HFFc6 (cell line): ENCODE measurements at regions not wholly inside any gene's neighbourhood (a gene's known extent, or its start where the extent isn't known, plus 50 kb on each side); places are given as distances from the start of the nearest gene placed in this dataset.

Source experiments
- DNase-seq: peaks from one replicate; pipeline ENCODE4 v3.0.0-alpha.2; 2018
- H3K27ac Mint-ChIP-seq: 2 replicates; pipeline ENCODE4 v1.8.0; 2020; ENCODE audit warnings: mild to moderate bottlenecking, mixed read lengths
- H3K27me3 Mint-ChIP-seq: 2 replicates; pipeline ENCODE4 v1.8.0; 2021; ENCODE audit warnings: mild to moderate bottlenecking, moderate library complexity, mixed read lengths; ENCODE audit not compliant: insufficient read depth
- H3K36me3 Mint-ChIP-seq: 2 replicates; pipeline ENCODE4 v1.8.0; 2021; ENCODE audit warnings: low read depth, mixed read lengths
- H3K4me1 Mint-ChIP-seq: 2 replicates; pipeline ENCODE4 v1.8.0; 2020; ENCODE audit warnings: low read depth, mixed read lengths
- H3K4me3 Mint-ChIP-seq: 2 replicates; pipeline ENCODE4 v1.8.0; 2020; ENCODE audit warnings: mild to moderate bottlenecking, moderate library complexity, mixed read lengths
- H3K9me3 Mint-ChIP-seq: 2 replicates; pipeline ENCODE4 v1.8.0; 2020; ENCODE audit warnings: mild to moderate bottlenecking, mixed read lengths
- CTCF ChIP-seq: fragments of 200-600 bp; sonication (generic); IDR thresholded peaks from 2 replicates; pipeline ENCODE4 v1.5.0; 2021; ENCODE audit warnings: antibody characterized with exemption, mild to moderate bottlenecking

DNA sequence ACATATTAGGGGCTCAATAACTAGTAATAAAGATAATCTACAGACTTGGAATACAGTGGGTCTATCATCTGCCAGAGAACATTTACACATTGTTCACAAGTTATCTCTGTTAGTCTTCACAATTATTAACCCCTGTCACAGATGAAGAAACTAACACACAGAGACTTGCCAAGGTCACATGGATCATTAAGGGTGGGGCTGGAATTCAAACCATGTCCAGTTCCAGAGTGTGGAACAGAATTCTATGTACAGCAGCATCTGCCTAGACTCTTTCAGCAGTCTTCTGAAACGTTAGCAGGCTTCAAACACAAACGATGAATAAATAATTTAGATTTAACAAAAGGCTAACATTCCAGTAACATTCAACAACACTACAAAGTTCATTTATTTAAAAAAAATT, 673.9 kb upstream of the NR2F2 start:
- H3K36me3 Mint-ChIP-seq, result no peaks in the 10 kb centered on the region; the same call in 1 of the 2 replicates

DNA sequence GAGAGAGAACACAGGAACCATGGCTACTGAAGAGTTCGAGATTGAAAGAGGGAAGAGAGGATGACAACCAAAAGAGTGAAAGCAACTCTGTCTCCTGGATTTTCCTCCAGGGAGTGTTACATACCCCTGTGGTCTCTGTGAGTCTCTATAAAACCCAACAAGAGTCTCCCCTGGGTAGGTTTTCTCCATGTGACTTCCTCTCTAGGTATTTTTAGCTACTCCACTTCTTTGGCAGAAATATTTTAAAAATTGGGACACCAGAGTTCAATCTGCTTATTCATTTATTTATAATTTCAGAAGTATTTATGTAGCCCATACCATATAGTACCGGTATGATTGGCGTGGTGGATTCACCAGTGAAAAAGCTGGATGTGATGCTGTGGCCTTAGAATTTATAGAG, 671.7 kb upstream of the NR2F2 start:
- Mint-ChIP-seq H3K27me3 (peaks cover 2% of the 10 kb centered on the region; the same call in 1 of the 2 replicates), H3K9me3 (no peaks in the 10 kb centered on the region), H3K27ac (no peak overlapping the region), H3K4me3 (no peak overlapping the region), H3K36me3 (no peaks in the 10 kb centered on the region; the same call in 1 of the 2 replicates), H3K4me1 (peaks cover 28% of the 10 kb centered on the region)
- DNase-seq, result no peak
- no peak for TF ChIP-seq CTCF

More for the DNA sequence above, 673.9 kb upstream of the NR2F2 start:
- DNase-seq, result no peak
- H3K4me3 Mint-ChIP-seq, result no peak overlapping the region
- no peak for TF ChIP-seq CTCF
- peaks cover 30% of the 10 kb centered on the region; the same call in 1 of the 2 replicates for H3K4me1 Mint-ChIP-seq
- H3K27me3 Mint-ChIP-seq, result peaks cover 2% of the 10 kb centered on the region; the same call in 1 of the 2 replicates
- H3K27ac Mint-ChIP-seq, result no peak overlapping the region
- H3K9me3 Mint-ChIP-seq, result no peaks in the 10 kb centered on the region

DNA sequence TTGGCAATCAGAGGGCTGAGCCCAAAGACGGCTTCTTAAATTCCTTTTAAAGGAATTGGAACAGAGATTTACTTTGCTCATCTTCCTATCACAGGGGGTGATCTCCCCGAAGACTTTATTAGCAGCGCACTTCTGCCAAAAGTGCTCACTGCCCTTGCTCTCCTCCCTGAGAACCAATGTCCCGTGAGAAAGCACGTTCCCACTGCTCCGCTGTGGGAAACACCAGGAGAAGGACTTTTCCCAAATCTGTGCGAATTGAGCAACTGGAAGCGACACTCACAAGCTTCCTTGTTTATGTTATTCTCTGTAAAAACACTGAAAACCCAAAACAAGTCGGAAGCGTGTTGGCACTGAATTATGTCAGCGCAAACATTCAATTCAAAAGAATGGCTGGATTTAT, 670.8 kb upstream of the NR2F2 start:
- H3K4me1 Mint-ChIP-seq, result peaks cover 32% of the 10 kb centered on the region
- TF ChIP-seq CTCF, result no peak
- no peaks in the 10 kb centered on the region for H3K9me3 Mint-ChIP-seq
- H3K4me3 Mint-ChIP-seq, result no peak overlapping the region
- H3K27me3 Mint-ChIP-seq, result peaks cover 2% of the 10 kb centered on the region; the same call in 1 of the 2 replicates
- no peak for DNase-seq
- no peak overlapping the region for H3K27ac Mint-ChIP-seq
- H3K36me3 Mint-ChIP-seq, result no peaks in the 10 kb centered on the region; the same call in 1 of the 2 replicates

DNA sequence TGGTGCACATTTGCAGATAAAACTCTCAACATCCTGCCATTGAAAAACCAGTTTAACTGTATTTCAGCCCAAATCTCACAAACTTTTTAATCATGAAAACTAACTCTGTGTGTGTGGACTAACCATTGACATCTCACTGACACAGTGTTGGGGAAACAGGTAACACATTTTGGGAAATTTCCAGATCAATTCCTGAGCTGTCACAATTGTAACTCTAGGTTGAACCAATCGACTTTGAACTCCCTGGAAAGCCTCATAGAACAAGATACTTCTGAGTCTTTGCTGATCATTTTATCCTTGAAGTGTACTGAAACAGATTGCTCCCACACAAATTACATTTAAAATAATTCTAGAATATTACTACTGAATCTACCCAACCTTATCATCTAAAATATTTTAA, 667.9 kb upstream of the NR2F2 start:
- Mint-ChIP-seq H3K27me3 (peaks cover 2% of the 10 kb centered on the region; the same call in 1 of the 2 replicates), H3K27ac (no peak overlapping the region), H3K36me3 (no peaks in the 10 kb centered on the region; the same call in 1 of the 2 replicates), H3K4me1 (peaks cover 35% of the 10 kb centered on the region), H3K4me3 (no peak overlapping the region), H3K9me3 (no peaks in the 10 kb centered on the region)
- DNase-seq, result no peak
- TF ChIP-seq CTCF, result no peak

DNA sequence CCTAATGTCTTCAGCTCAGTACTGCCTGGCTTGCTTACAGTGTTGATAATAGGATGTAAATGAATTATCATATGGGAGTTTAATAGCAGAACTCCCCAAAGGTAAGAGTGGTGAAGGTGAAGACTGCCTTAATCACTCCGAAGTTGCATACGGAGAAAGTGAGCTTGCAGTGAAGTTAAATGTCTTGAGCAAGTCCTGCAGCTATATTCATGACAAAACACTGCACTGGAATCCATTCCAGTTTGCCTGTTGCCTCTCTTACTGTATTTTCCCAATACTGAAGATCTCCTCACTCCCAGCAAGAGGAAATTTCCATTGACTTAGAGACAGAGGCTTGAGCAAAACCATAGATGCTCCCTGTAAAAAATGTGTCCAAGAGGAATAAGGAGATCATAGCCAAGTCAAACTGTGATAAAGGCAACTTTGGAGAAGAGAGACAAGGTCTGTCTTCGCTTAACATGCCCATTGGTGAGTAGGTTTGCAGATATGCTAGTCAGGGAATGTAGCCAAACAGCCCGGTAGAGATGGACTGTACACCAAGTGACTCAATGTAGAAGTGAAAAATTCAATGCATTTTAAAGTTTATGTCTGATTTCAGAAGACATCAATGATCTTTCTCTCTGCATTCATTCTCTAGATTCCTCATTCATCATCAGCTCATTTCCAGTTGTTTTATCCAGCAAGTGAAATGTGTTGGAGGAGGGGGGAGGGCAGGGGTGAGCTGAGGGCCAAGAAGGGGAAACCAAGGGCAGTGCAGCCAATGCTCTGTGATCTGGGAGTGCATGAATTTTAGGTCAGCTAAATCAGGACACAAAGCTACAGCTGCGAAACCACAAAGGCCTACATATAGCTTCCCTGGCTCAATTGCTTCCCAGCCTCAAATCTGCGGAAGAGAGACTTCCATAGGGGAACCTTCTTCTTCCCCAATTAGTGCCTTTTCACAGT, 667.1 kb upstream of the NR2F2 start:
- Mint-ChIP-seq H3K27me3 (peaks cover 2% of the 10 kb centered on the region; the same call in 1 of the 2 replicates), H3K4me1 (peaks cover 43% of the 10 kb centered on the region), H3K27ac (peak overlapping the region; percentile 13), H3K9me3 (no peaks in the 10 kb centered on the region), H3K4me3 (no peak overlapping the region), H3K36me3 (no peaks in the 10 kb centered on the region; the same call in 1 of the 2 replicates)
- TF ChIP-seq CTCF, result no peak
- peak; percentile 67 for DNase-seq
